ENCODE measurements at regions not wholly inside any gene's neighbourhood (a gene's known extent, or its start where the extent isn't known, plus 50 kb on each side); places are given as distances from the start of the nearest gene placed in this dataset.
"Not testable (repeated sequence)": the region's sequence is repeated elsewhere in the genome, so short reads cannot be mapped to it uniquely, and the experiment has no call there.

DNA sequence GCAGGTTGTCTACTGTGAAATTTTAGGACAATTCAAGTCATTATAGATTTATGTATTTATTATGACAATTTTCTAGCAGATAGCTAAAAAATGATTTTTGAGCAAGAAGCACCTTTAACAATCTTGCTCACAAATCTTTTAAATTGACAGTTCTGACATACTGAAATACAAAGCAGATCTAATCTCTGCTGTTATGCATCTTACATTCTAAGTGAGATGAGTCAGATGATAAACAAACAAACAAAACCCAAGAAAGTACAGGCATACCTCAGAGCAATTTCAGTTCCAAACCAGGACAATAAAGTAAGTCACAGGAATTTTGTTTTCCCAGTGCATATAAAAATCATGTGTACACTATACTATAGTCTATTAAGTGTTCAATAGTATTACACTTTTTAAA, 430.7 kb upstream of the PTCHD4 start:
- no peak for DNase-seq
- Histone ChIP-seq H3K36me3 (ENCODE audit: low read depth, missing control alignments) (no peaks in the 10 kb centered on the region), H3K9me3 (no peaks in the 10 kb centered on the region), H3K27ac (no peak overlapping the region), H3K4me1 (no peaks in the 10 kb centered on the region), H3K4me3 (no peak overlapping the region), H3K27me3 (no peaks in the 10 kb centered on the region)
- no peak for TF ChIP-seq POLR2A (IDR thresholded peaks at IDR 0.05)
- TF ChIP-seq, protein P1, sequence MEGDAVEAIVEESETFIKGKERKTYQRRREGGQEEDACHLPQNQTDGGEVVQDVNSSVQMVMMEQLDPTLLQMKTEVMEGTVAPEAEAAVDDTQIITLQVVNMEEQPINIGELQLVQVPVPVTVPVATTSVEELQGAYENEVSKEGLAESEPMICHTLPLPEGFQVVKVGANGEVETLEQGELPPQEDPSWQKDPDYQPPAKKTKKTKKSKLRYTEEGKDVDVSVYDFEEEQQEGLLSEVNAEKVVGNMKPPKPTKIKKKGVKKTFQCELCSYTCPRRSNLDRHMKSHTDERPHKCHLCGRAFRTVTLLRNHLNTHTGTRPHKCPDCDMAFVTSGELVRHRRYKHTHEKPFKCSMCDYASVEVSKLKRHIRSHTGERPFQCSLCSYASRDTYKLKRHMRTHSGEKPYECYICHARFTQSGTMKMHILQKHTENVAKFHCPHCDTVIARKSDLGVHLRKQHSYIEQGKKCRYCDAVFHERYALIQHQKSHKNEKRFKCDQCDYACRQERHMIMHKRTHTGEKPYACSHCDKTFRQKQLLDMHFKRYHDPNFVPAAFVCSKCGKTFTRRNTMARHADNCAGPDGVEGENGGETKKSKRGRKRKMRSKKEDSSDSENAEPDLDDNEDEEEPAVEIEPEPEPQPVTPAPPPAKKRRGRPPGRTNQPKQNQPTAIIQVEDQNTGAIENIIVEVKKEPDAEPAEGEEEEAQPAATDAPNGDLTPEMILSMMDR (IDR thresholded peaks at IDR 0.05) = no peak
- intact Hi-C loops (cut with DNase I; ENCODE audit: low total_unique reads) = no loop called here

DNA sequence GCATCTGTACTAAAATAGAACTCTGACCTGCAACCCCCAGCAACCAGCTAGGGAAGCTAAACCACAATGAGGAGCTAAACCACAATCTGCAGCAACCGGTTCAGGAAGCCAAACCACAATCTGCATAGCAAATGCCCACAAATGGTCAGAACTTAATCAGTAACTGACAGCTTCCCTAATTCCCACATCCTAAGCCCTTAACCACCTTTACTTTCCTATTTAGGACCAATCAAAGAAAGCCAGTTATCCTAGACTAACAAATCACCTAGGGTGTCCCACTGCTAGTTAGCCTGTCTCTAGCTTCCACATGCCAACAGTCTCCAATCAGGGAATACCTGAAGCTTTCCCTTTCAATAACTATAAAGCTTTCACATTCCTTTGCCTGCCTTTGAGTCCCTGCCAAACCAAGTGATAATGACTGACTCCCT, 424.6 kb upstream of the PTCHD4 start:
- Histone ChIP-seq H3K27ac (no peak overlapping the region), H3K4me1 (no peaks in the 10 kb centered on the region), H3K4me3 (no peak overlapping the region), H3K27me3 (no peaks in the 10 kb centered on the region), H3K9me3 (no peaks in the 10 kb centered on the region), H3K36me3 (ENCODE audit: low read depth, missing control alignments) (no peaks in the 10 kb centered on the region)
- intact Hi-C loops (cut with DNase I; ENCODE audit: low total_unique reads) = no loop called here
- WGBS, 2 donors = 0 to 21% methylated on average over 1 of the region's 1 CpG
- TF ChIP-seq, protein P1 (IDR thresholded peaks at IDR 0.05) = no peak
- TF ChIP-seq POLR2A (IDR thresholded peaks at IDR 0.05) = no peak
- DNase-seq = no peak

DNA sequence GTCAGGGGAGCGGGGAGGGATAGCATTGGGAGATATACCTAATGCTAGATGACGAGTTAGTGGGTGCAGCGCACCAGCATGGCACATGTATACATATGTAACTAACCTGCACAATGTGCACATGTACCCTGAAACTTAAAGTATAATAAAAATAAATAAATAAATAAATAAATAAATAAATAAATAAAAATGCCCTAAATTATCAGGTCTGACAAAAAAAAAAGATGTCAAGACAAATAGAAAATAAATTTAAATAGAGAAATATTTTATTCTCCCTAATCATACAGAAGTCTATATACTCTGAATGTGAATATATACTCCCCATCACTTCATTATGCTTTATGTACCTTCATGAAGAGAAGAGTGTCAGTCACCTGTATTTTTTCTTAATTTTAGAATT, 420.0 kb upstream of the PTCHD4 start:
- H3K36me3 ChIP-seq (ENCODE audit: low read depth, missing control alignments); intact Hi-C loops (cut with DNase I; ENCODE audit: low total_unique reads); H3K27me3 ChIP-seq; H3K9me3 ChIP-seq; H3K4me1 ChIP-seq; H3K4me3 ChIP-seq; DNase-seq; H3K27ac ChIP-seq: not testable (repeated sequence)
- WGBS, 2 donors = 94 to 97% methylated on average over 3 of the region's 3 CpGs

DNA sequence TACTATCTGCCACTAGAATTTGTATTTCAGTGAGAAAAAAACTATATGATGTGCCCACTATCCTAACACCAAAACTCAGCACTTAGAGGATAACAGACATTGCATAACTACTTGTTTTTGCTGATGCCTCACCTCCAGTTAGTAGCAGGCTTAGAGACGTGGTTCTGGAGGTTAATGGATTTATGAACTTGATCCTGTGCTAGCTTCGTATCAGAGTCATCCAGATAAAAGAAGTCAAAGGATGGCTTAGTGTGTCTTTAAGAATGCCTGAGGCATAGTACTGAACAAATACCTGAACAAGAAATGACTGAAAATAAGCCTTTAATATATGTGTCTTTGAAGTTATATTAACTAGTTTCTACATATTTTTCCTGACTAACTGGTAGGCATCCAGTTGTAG, 414.9 kb upstream of the PTCHD4 start:
- no peak for TF ChIP-seq POLR2A (IDR thresholded peaks at IDR 0.05)
- TF ChIP-seq, protein P1 (IDR thresholded peaks at IDR 0.05) = no peak
- Histone ChIP-seq H3K27me3 (no peaks in the 10 kb centered on the region), H3K27ac (no peak overlapping the region), H3K4me3 (no peak overlapping the region), H3K36me3 (ENCODE audit: low read depth, missing control alignments) (no peaks in the 10 kb centered on the region), H3K4me1 (no peaks in the 10 kb centered on the region), H3K9me3 (no peaks in the 10 kb centered on the region)
- 70 to 77% methylated on average over 2 of the region's 2 CpGs for WGBS, 2 donors
- DNase-seq = no peak
- intact Hi-C loops (cut with DNase I; ENCODE audit: low total_unique reads) = no loop called here

DNA sequence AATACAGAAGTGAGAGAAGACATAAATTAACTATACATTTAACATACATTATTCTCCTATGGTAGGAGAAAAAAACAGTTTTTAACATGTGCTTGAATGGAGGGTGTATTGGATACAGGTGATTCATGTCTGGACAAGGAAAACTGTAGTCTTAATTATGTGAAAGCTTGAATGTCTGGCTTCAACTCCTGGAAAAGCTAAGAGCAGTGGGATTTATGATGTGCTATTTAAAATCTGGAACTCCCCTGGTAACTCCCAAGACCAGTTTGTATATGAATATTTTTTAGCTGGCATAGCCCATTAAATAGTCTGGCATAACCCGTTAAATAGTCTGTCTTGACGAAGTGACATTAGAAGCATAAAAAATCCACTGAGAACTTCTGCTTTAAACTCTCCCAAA, 410.0 kb upstream of the PTCHD4 start:
- H3K4me3 ChIP-seq = no peak overlapping the region
- TF ChIP-seq, protein P1 (IDR thresholded peaks at IDR 0.05) = no peak
- no peak for TF ChIP-seq POLR2A (IDR thresholded peaks at IDR 0.05)
- H3K27ac ChIP-seq = no peak overlapping the region
- no peaks in the 10 kb centered on the region for H3K9me3 ChIP-seq
- 46 to 63% methylated on average over 2 of the region's 2 CpGs for WGBS, 2 donors
- H3K36me3 ChIP-seq (ENCODE audit: low read depth, missing control alignments) = no peaks in the 10 kb centered on the region
- DNase-seq = no peak
- H3K4me1 ChIP-seq = no peaks in the 10 kb centered on the region
- intact Hi-C loops (cut with DNase I; ENCODE audit: low total_unique reads) = no loop called here
- H3K27me3 ChIP-seq = no peaks in the 10 kb centered on the region

Measured in testis (tissue), 2 donors.